K562 (cell line): ENCODE measurements at regions not wholly inside any gene's neighbourhood (a gene's known extent, or its start where the extent isn't known, plus 50 kb on each side); places are given as distances from the start of the nearest gene placed in this dataset.
A peak's percentile ranks its signal among the peaks of the same experiment; 100 is the strongest.

Experiments
- CREBBP ChIP-seq: IDR thresholded peaks from one replicate; pipeline ENCODE4 v1.6.1; 2012; ENCODE audit warnings: low read depth, mild to moderate bottlenecking, control low read depth, inconsistent platforms, low read length
- CXXC5 ChIP-seq: fragments of 250-450 bp; sonication (Bioruptor Pico); IDR thresholded peaks from 2 replicates; pipeline ENCODE4 v1.8.0; 2022; ENCODE audit warnings: inconsistent platforms, mild to moderate bottlenecking, moderate library complexity
- EHMT2 ChIP-seq: fragments of 450-650 bp; IDR thresholded peaks from 2 replicates; pipeline ENCODE4 v1.6.1; 2018; ENCODE audit warnings: antibody characterized with exemption
- FOXP1 ChIP-seq: sonication (generic); formaldehyde crosslinking; IDR thresholded peaks from 2 replicates; pipeline ENCODE4 v1.8.0; 2022; ENCODE audit warnings: mild to moderate bottlenecking, missing genetic modification reagents
- HNRNPUL1 ChIP-seq: fragments of 200-400 bp; formaldehyde crosslinking; IDR thresholded peaks from 2 replicates; pipeline ENCODE4 v1.6.1; 2017; ENCODE audit warnings: low read length
- LEF1 ChIP-seq: fragments of 450-650 bp; IDR thresholded peaks from 2 replicates; pipeline ENCODE4 v1.6.1; 2016; ENCODE audit warnings: mild to moderate bottlenecking
- MTA3 ChIP-seq: fragments of 450-650 bp; formaldehyde crosslinking; IDR thresholded peaks from 2 replicates; pipeline ENCODE4 v1.6.1; 2017; ENCODE audit warnings: mild to moderate bottlenecking, borderline replicate concordance
- NCOA6 ChIP-seq: fragments of 450-650 bp; IDR thresholded peaks from 2 replicates; pipeline ENCODE4 v1.6.1; 2017; ENCODE audit warnings: mild to moderate bottlenecking
- NFXL1 ChIP-seq: fragments of 450-650 bp; formaldehyde crosslinking; IDR thresholded peaks from 2 replicates; pipeline ENCODE4 v1.4.0; 2021; ENCODE audit warnings: mild to moderate bottlenecking
- PCBP1 ChIP-seq: fragments of 200-400 bp; formaldehyde crosslinking; IDR thresholded peaks from 2 replicates; pipeline ENCODE4 v1.6.1; 2018; ENCODE audit warnings: mild to moderate bottlenecking, low read depth, low read length; ENCODE audit not compliant: poor library complexity, severe bottlenecking
- POLR2H ChIP-seq: IDR thresholded peaks from 2 replicates; pipeline ENCODE4 v1.6.1; 2016; ENCODE audit warnings: missing genetic modification characterization, low read depth, mild to moderate bottlenecking, control low read depth, missing compliant biosample characterization, moderate library complexity
- SMAD4 ChIP-seq: fragments of 250-450 bp; sonication (Bioruptor Pico); conservative IDR thresholded peaks from 2 replicates; pipeline ENCODE4 v1.8.0; 2021; ENCODE audit warnings: inconsistent platforms, mild to moderate bottlenecking, moderate library complexity
- SRF ChIP-seq, 2 experiments: fragments of 250-450, 450-650 bp in 1 of 2; sonication (Bioruptor Pico) in 1 of 2; sonication (generic) in 1 of 2; formaldehyde crosslinking; IDR thresholded peaks; 2 replicates each; pipeline versions ENCODE4 v1.5.0 to v1.5.1; 2020 to 2022; ENCODE audit warnings: mild to moderate bottlenecking in 1 of 2, missing genetic modification reagents in 1 of 2
- TEAD4 ChIP-seq, 2 experiments: sonication (generic) in 1 of 2; formaldehyde crosslinking in 1 of 2; IDR thresholded peaks; 2 replicates each; pipeline versions ENCODE4 v1.6.1 to v1.8.0; 2012 to 2022; ENCODE audit warnings: borderline replicate concordance in 1 of 2, inconsistent platforms in 1 of 2, low read length in 1 of 2, mild to moderate bottlenecking in 1 of 2, missing genetic modification reagents in 1 of 2
- ZNF184 ChIP-seq: sonication (generic); formaldehyde crosslinking; IDR thresholded peaks from 2 replicates; pipeline ENCODE4 v1.5.0; 2020; ENCODE audit warnings: missing genetic modification reagents
- TF ChIP-seq, protein P1 (sequence below): IDR thresholded peaks from 3 replicates; pipeline ENCODE4 v1.6.1; 2011; ENCODE audit warnings: borderline replicate concordance, mild to moderate bottlenecking; ENCODE audit not compliant: insufficient read length, insufficient read depth
- TF ChIP-seq, protein P2 (sequence below): sonication (generic); formaldehyde crosslinking; IDR thresholded peaks from 2 replicates; pipeline ENCODE4 v1.8.0; 2022; ENCODE audit warnings: missing genetic modification reagents, mild to moderate bottlenecking, borderline replicate concordance
- TF ChIP-seq, protein P3 (sequence below): fragments of 450-650 bp; IDR thresholded peaks from 2 replicates; pipeline ENCODE4 v1.6.1; 2016; ENCODE audit warnings: mild to moderate bottlenecking
- TF ChIP-seq, protein P4 (sequence below): fragments of 250-450 bp; sonication (Bioruptor Pico); IDR thresholded peaks from 2 replicates; pipeline ENCODE4 v1.8.0; 2021; ENCODE audit warnings: moderate library complexity, mild to moderate bottlenecking, inconsistent platforms

DNA sequence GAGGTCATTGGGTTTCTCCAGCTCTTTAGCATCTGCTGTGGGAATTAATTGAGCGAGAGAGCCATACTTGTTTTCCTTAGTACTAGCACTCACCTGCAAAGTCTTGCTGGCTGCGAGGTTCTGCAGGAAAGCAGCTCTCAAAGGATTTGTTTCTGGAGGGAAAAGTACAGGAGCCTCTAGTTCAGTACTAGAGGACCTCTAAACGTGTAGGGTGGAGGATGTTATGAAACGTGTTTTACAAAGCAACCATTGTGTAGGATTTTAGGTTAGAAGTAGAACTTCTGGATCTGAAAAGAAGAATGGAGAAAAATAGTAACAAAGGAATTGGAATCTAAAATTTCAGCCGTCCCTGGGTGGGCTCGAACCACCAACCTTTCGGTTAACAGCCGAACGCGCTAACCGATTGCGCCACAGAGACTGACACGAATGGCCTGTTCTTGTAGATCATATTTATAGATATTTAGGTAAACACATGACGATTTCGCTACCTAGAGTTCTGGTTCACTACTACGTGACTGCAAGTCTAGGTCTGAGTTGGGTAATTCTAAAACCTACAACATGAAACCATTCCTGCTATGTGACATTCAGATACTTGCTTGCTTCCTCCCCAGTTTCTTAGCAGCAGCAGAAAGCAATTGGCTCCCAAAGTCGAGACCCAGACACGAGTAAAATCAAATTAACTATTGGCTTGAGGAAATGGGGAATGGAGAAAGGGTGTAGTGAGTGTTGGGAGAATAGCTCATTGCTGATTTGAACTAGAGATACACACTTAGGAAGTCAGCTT lies 60.2 kb upstream of the CFAP126 start (continued):
- TF ChIP-seq NCOA6 = 0 out of 2 replicates have a peak, but pooled peaks have one; percentile 4
- TF ChIP-seq EHMT2 = no peak
- TF ChIP-seq SMAD4 = 0 out of 2 replicates have a peak, but pooled peaks have one; percentile 42
- no peak for TF ChIP-seq NFXL1 (CRISPR knock-in tag)
- TF ChIP-seq TEAD4 (IDR thresholded peaks at IDR 0.05; ENCODE audit: low read length) = peak; percentile 84
- TF ChIP-seq TEAD4 (CRISPR knock-in tag; IDR thresholded peaks at IDR 0.05; ENCODE audit: borderline replicate concordance) = no peak
- TF ChIP-seq, protein P1, sequence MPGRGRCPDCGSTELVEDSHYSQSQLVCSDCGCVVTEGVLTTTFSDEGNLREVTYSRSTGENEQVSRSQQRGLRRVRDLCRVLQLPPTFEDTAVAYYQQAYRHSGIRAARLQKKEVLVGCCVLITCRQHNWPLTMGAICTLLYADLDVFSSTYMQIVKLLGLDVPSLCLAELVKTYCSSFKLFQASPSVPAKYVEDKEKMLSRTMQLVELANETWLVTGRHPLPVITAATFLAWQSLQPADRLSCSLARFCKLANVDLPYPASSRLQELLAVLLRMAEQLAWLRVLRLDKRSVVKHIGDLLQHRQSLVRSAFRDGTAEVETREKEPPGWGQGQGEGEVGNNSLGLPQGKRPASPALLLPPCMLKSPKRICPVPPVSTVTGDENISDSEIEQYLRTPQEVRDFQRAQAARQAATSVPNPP = no peak
- TF ChIP-seq LEF1 = 0 out of 2 replicates have a peak, but pooled peaks have one; percentile 17
- TF ChIP-seq CXXC5 (CRISPR knock-in tag) = peak; percentile 80
- TF ChIP-seq HNRNPUL1 = no peak
- no peak for TF ChIP-seq CREBBP
- TF ChIP-seq, protein P2, sequence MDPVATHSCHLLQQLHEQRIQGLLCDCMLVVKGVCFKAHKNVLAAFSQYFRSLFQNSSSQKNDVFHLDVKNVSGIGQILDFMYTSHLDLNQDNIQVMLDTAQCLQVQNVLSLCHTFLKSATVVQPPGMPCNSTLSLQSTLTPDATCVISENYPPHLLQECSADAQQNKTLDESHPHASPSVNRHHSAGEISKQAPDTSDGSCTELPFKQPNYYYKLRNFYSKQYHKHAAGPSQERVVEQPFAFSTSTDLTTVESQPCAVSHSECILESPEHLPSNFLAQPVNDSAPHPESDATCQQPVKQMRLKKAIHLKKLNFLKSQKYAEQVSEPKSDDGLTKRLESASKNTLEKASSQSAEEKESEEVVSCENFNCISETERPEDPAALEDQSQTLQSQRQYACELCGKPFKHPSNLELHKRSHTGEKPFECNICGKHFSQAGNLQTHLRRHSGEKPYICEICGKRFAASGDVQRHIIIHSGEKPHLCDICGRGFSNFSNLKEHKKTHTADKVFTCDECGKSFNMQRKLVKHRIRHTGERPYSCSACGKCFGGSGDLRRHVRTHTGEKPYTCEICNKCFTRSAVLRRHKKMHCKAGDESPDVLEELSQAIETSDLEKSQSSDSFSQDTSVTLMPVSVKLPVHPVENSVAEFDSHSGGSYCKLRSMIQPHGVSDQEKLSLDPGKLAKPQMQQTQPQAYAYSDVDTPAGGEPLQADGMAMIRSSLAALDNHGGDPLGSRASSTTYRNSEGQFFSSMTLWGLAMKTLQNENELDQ (CRISPR knock-in tag) = no peak
- 0 out of 2 replicates have a peak, but pooled peaks have one; percentile 33 for TF ChIP-seq MTA3
- TF ChIP-seq, protein P3, sequence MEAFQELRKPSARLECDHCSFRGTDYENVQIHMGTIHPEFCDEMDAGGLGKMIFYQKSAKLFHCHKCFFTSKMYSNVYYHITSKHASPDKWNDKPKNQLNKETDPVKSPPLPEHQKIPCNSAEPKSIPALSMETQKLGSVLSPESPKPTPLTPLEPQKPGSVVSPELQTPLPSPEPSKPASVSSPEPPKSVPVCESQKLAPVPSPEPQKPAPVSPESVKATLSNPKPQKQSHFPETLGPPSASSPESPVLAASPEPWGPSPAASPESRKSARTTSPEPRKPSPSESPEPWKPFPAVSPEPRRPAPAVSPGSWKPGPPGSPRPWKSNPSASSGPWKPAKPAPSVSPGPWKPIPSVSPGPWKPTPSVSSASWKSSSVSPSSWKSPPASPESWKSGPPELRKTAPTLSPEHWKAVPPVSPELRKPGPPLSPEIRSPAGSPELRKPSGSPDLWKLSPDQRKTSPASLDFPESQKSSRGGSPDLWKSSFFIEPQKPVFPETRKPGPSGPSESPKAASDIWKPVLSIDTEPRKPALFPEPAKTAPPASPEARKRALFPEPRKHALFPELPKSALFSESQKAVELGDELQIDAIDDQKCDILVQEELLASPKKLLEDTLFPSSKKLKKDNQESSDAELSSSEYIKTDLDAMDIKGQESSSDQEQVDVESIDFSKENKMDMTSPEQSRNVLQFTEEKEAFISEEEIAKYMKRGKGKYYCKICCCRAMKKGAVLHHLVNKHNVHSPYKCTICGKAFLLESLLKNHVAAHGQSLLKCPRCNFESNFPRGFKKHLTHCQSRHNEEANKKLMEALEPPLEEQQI = peak; percentile 56; the same call in 1 of the 2 replicates
- peak; percentile 100 for TF ChIP-seq POLR2H (tag)
- TF ChIP-seq, protein P4, sequence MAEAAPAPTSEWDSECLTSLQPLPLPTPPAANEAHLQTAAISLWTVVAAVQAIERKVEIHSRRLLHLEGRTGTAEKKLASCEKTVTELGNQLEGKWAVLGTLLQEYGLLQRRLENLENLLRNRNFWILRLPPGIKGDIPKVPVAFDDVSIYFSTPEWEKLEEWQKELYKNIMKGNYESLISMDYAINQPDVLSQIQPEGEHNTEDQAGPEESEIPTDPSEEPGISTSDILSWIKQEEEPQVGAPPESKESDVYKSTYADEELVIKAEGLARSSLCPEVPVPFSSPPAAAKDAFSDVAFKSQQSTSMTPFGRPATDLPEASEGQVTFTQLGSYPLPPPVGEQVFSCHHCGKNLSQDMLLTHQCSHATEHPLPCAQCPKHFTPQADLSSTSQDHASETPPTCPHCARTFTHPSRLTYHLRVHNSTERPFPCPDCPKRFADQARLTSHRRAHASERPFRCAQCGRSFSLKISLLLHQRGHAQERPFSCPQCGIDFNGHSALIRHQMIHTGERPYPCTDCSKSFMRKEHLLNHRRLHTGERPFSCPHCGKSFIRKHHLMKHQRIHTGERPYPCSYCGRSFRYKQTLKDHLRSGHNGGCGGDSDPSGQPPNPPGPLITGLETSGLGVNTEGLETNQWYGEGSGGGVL (CRISPR knock-in tag) = no peak
- TF ChIP-seq ZNF184 = no peak
- TF ChIP-seq PCBP1 = no peak
- TF ChIP-seq SRF (CRISPR knock-in tag; IDR thresholded peaks at IDR 0.05) = no peak
- peak; percentile 76; the same call in 1 of the 2 replicates for TF ChIP-seq FOXP1
